H7 (cell line): ENCODE measurements at regions not wholly inside any gene's neighbourhood (a gene's known extent, or its start where the extent isn't known, plus 50 kb on each side); places are given as distances from the start of the nearest gene placed in this dataset.
A peak's percentile ranks its signal among the peaks of the same experiment; 100 is the strongest.

Source experiments
- DNase-seq: peaks from one replicate; pipeline ENCODE4 v3.0.0; 2012
- H3K27me3 ChIP-seq: 2 replicates; pipeline ENCODE4 v1.6.0; 2011; ENCODE audit warnings: mild to moderate bottlenecking, low read length; ENCODE audit not compliant: control insufficient read depth, insufficient read depth
- H3K36me3 ChIP-seq: replicated peaks from 2 replicates; pipeline ENCODE4 v1.5.1; 2011; ENCODE audit warnings: low read length; ENCODE audit not compliant: control insufficient read depth, insufficient read depth
- H3K4me3 ChIP-seq: 2 replicates; pipeline ENCODE4 v1.5.1; 2011; ENCODE audit warnings: low read depth, mild to moderate bottlenecking, control low read depth, low read length, moderate library complexity; ENCODE audit not compliant: insufficient read depth

- Histone ChIP-seq H3K36me3 (no peaks in the 10 kb centered on the region), H3K4me3 (no peak overlapping the region), H3K27me3 (no peaks in the 10 kb centered on the region)
- DNase-seq = no peak
Observed at GRCh38 chr20:48471176-48471575, 356.6 kb downstream of the PREX1 start.

GRCh38 chr20:48470141-48470540 lies 357.7 kb downstream of the PREX1 start:
- Histone ChIP-seq H3K4me3 (no peak overlapping the region), H3K36me3 (no peaks in the 10 kb centered on the region)
- no peak for DNase-seq

GRCh38 chr20:48469026-48469425 lies 358.8 kb downstream of the PREX1 start:
- no peaks in the 10 kb centered on the region for H3K36me3 ChIP-seq
- H3K4me3 ChIP-seq = no peak overlapping the region
- no peak for DNase-seq
- H3K27me3 ChIP-seq = no peaks in the 10 kb centered on the region

More at GRCh38 chr20:48470141-48470540, 357.7 kb downstream of the PREX1 start:
- H3K27me3 ChIP-seq = no peaks in the 10 kb centered on the region

GRCh38 chr20:48468571-48468970 lies 359.2 kb downstream of the PREX1 start:
- H3K36me3 ChIP-seq = no peaks in the 10 kb centered on the region
- no peaks in the 10 kb centered on the region for H3K27me3 ChIP-seq

GRCh38 chr20:48467622-48468021 lies 360.2 kb downstream of the PREX1 start:
- no peaks in the 10 kb centered on the region; the same call in 1 of the 2 replicates for H3K27me3 ChIP-seq
- no peak overlapping the region for H3K4me3 ChIP-seq
- DNase-seq = peak; percentile 62
- no peaks in the 10 kb centered on the region for H3K36me3 ChIP-seq

More at GRCh38 chr20:48468571-48468970, 359.2 kb downstream of the PREX1 start:
- H3K4me3 ChIP-seq = no peak overlapping the region
- DNase-seq = no peak

GRCh38 chr20:48465271-48465670 lies 362.5 kb downstream of the PREX1 start:
- no peak overlapping the region for H3K4me3 ChIP-seq
- H3K36me3 ChIP-seq = no peaks in the 10 kb centered on the region
- no peak for DNase-seq
- no peaks in the 10 kb centered on the region; the same call in 1 of the 2 replicates for H3K27me3 ChIP-seq

GRCh38 chr20:48463916-48464315 lies 363.9 kb downstream of the PREX1 start:
- no peaks in the 10 kb centered on the region; the same call in 1 of the 2 replicates for H3K27me3 ChIP-seq
- H3K36me3 ChIP-seq = no peaks in the 10 kb centered on the region
- no peak for DNase-seq

GRCh38 chr20:48463096-48463720 lies 364.6 kb downstream of the PREX1 start:
- no peaks in the 10 kb centered on the region for H3K36me3 ChIP-seq

More at GRCh38 chr20:48463916-48464315, 363.9 kb downstream of the PREX1 start:
- no peak overlapping the region for H3K4me3 ChIP-seq

GRCh38 chr20:48461735-48462119 lies 366.1 kb downstream of the PREX1 start:
- Histone ChIP-seq H3K27me3 (no peaks in the 10 kb centered on the region; the same call in 1 of the 2 replicates), H3K4me3 (no peak overlapping the region), H3K36me3 (no peaks in the 10 kb centered on the region)
- no peak for DNase-seq

More at GRCh38 chr20:48463096-48463720, 364.6 kb downstream of the PREX1 start:
- no peak overlapping the region for H3K4me3 ChIP-seq
- no peaks in the 10 kb centered on the region; the same call in 1 of the 2 replicates for H3K27me3 ChIP-seq
- no peak for DNase-seq

GRCh38 chr20:48461091-48461734 lies 366.6 kb downstream of the PREX1 start:
- Histone ChIP-seq H3K27me3 (no peaks in the 10 kb centered on the region; the same call in 1 of the 2 replicates), H3K36me3 (no peaks in the 10 kb centered on the region), H3K4me3 (no peak overlapping the region)
- DNase-seq = no peak

- Histone ChIP-seq H3K4me3 (no peak overlapping the region), H3K27me3 (no peaks in the 10 kb centered on the region; the same call in 1 of the 2 replicates), H3K36me3 (no peaks in the 10 kb centered on the region)
- DNase-seq = no peak
Observed at GRCh38 chr20:48460681-48461080, 367.1 kb downstream of the PREX1 start.

GRCh38 chr20:48459722-48460395 lies 367.9 kb downstream of the PREX1 start:
- DNase-seq = no peak
- no peaks in the 10 kb centered on the region; the same call in 1 of the 2 replicates for H3K27me3 ChIP-seq
- no peak overlapping the region for H3K4me3 ChIP-seq
- H3K36me3 ChIP-seq = no peaks in the 10 kb centered on the region

GRCh38 chr20:48458601-48459385 lies 369.0 kb downstream of the PREX1 start:
- DNase-seq = no peak
- no peaks in the 10 kb centered on the region for H3K36me3 ChIP-seq
- no peaks in the 10 kb centered on the region; the same call in 1 of the 2 replicates for H3K27me3 ChIP-seq
- H3K4me3 ChIP-seq = no peak overlapping the region

- H3K36me3 ChIP-seq = no peaks in the 10 kb centered on the region
- H3K4me3 ChIP-seq = no peak overlapping the region
- H3K27me3 ChIP-seq = no peaks in the 10 kb centered on the region; the same call in 1 of the 2 replicates
- DNase-seq = no peak
Observed at GRCh38 chr20:48458003-48458377, 369.8 kb downstream of the PREX1 start.
